ENCODE measurements at regions not wholly inside any gene's neighbourhood (a gene's known extent, or its start where the extent isn't known, plus 50 kb on each side); places are given as distances from the start of the nearest gene placed in this dataset.

- TF ChIP-seq POLR2A (IDR thresholded peaks at IDR 0.05; ENCODE audit: low read depth, low read length): no peak
- no peak for TF ChIP-seq POLR2AphosphoS5 (IDR thresholded peaks at IDR 0.05; ENCODE audit: low read depth, low read length)
Measured at GRCh38 chr15:91517491-91518200, 335.9 kb upstream of the SLCO3A1 start.

Data from GM12891 (cell line).